ENCODE measurements at regions not wholly inside any gene's neighbourhood (a gene's known extent, or its start where the extent isn't known, plus 50 kb on each side); places are given as distances from the start of the nearest gene placed in this dataset.

DNA sequence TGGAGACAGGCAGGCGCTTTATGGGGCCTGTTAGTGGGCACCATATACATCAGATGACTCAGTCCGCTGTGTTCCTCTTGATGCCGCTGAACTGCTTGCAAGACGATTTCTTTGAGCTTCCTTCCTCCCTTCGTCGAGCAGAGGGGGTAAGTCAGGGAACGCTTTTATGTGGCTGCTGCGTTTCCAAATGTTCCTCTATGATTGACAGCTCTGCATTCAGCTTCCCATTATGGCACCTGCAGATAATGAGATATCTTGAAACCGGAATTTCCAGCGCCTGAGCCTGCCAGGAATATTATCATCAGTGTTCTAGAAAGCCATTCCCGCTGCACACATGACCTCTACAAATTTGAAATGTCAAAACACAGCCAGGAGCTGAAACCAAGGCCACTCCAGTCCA, 257.0 kb downstream of the TSHZ3 start:
- Mint-ChIP-seq H3K4me1 (peaks cover 7% of the 10 kb centered on the region), H3K4me3 (no peak overlapping the region), H3K36me3 (no peaks in the 10 kb centered on the region), H3K27me3 (ENCODE audit: low read depth) (peaks cover 26% of the 10 kb centered on the region), H3K27ac (no peak overlapping the region), H3K9me3 (no peaks in the 10 kb centered on the region)
- no peak for DNase-seq (ENCODE audit: low spot score in 2 of 2, unreplicated experiment in 2 of 2)
- TF ChIP-seq, protein P1, sequence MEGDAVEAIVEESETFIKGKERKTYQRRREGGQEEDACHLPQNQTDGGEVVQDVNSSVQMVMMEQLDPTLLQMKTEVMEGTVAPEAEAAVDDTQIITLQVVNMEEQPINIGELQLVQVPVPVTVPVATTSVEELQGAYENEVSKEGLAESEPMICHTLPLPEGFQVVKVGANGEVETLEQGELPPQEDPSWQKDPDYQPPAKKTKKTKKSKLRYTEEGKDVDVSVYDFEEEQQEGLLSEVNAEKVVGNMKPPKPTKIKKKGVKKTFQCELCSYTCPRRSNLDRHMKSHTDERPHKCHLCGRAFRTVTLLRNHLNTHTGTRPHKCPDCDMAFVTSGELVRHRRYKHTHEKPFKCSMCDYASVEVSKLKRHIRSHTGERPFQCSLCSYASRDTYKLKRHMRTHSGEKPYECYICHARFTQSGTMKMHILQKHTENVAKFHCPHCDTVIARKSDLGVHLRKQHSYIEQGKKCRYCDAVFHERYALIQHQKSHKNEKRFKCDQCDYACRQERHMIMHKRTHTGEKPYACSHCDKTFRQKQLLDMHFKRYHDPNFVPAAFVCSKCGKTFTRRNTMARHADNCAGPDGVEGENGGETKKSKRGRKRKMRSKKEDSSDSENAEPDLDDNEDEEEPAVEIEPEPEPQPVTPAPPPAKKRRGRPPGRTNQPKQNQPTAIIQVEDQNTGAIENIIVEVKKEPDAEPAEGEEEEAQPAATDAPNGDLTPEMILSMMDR (IDR thresholded peaks at IDR 0.05; ENCODE audit: unreplicated experiment), result no peak

DNA sequence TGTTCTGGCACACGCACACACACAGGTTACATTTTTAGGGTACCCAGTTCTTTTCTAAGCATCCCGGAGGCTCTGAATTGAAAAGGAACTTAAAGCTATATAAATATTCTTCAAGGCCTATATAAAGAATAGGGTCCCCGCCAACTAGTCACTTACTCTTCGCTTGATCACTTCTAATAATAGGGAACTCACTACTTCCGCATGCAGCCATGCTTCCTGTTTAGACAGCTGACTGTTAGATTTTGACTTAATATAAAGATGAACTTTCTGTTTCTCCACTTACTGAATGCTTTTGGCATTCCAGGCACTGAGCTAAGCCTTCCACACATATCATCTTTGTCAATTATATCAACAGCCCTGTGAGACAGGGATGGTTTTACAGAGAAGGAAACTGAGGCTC, 259.6 kb downstream of the TSHZ3 start:
- H3K9me3 Mint-ChIP-seq, result no peaks in the 10 kb centered on the region
- H3K27me3 Mint-ChIP-seq (ENCODE audit: low read depth), result peaks cover 31% of the 10 kb centered on the region
- no peaks in the 10 kb centered on the region for H3K36me3 Mint-ChIP-seq
- no peak overlapping the region for H3K27ac Mint-ChIP-seq
- no peaks in the 10 kb centered on the region for H3K4me1 Mint-ChIP-seq
- no peak for DNase-seq (ENCODE audit: low spot score in 2 of 2, unreplicated experiment in 2 of 2)
- H3K4me3 Mint-ChIP-seq, result no peak overlapping the region
- TF ChIP-seq, protein P1 (IDR thresholded peaks at IDR 0.05; ENCODE audit: unreplicated experiment), result no peak

DNA sequence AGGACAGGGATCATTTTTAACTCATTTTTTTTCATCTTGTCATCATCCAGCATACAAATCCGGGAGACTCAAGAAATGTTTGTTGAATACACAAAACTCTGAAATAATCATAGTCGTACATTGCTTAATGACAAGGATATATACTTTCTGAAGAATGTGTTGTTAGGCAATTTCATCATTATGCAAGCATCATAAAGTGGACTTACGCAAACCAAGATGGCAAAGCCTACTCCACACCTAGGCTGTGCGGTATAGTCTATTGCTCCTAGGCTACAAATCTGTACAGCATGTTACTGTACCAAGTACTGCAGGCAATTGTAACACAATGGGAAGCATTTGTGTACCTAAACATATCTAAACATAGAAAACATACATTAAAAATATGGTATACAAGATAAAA, 264.1 kb downstream of the TSHZ3 start:
- H3K4me3 Mint-ChIP-seq, result no peak overlapping the region
- TF ChIP-seq, protein P1 (IDR thresholded peaks at IDR 0.05; ENCODE audit: unreplicated experiment), result no peak
- peaks cover 7% of the 10 kb centered on the region for H3K9me3 Mint-ChIP-seq

DNA sequence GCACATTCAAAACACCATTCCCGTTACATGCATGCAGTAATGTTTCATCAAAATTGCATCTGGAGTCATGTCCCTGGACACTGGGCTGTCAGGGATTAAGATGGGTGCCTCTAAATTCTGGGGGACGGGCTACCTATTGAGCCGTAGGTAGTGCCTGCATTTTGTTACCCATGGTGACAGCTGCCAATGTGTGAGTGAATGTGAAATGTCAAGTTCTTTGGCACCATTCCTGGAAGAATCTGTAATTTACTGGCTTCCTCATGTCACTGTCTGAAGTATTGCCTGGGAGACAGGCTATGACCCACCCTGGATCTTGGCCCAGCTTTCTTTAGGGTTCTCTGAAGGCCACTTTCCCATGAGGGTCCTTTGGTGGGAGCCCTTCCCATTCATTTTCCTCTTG, 266.1 kb downstream of the TSHZ3 start:
- DNase-seq (ENCODE audit: low spot score in 2 of 2, unreplicated experiment in 2 of 2), result no peak
- Mint-ChIP-seq H3K27me3 (ENCODE audit: low read depth) (peaks cover 34% of the 10 kb centered on the region), H3K36me3 (no peaks in the 10 kb centered on the region), H3K4me3 (no peak overlapping the region), H3K27ac (no peak overlapping the region), H3K4me1 (no peaks in the 10 kb centered on the region), H3K9me3 (peaks cover 7% of the 10 kb centered on the region)
- TF ChIP-seq, protein P1 (IDR thresholded peaks at IDR 0.05; ENCODE audit: unreplicated experiment), result no peak

More for the DNA sequence above, 264.1 kb downstream of the TSHZ3 start:
- no peak for DNase-seq (ENCODE audit: low spot score in 2 of 2, unreplicated experiment in 2 of 2)
- H3K4me1 Mint-ChIP-seq, result no peaks in the 10 kb centered on the region
- H3K27me3 Mint-ChIP-seq (ENCODE audit: low read depth), result peaks cover 28% of the 10 kb centered on the region
- H3K27ac Mint-ChIP-seq, result no peak overlapping the region
- no peaks in the 10 kb centered on the region for H3K36me3 Mint-ChIP-seq

DNA sequence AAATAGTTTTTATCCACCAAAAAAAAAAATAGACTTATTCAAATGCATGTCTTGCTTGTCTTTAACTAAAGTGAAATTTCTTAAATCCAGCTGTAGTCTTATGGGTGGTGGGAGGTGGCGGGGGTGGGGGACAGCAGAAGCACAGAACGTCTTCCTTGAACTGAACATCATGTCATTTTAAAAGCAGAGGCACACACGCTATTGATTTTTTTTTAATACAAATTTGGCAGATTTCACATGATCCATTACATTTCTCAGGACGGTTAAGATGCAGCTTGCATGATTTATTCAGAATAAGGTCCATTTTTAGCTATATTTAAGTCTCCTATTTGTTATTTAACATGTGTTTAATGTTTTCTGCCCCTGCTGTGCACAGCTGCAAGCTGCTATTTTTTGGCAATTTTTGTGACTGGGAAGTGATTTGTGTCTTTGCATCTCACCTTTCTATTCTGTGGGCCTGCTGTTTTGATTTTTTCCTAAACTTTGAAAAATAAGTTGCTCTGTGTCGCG, 274.0 kb downstream of the TSHZ3 start:
- Mint-ChIP-seq H3K9me3 (no peaks in the 10 kb centered on the region), H3K4me1 (peaks cover 46% of the 10 kb centered on the region), H3K36me3 (no peaks in the 10 kb centered on the region), H3K4me3 (no peak overlapping the region), H3K27ac (no peak overlapping the region), H3K27me3 (ENCODE audit: low read depth) (peaks cover 33% of the 10 kb centered on the region)
- TF ChIP-seq, protein P1 (IDR thresholded peaks at IDR 0.05; ENCODE audit: unreplicated experiment), result no peak
- DNase-seq (ENCODE audit: low spot score in 2 of 2, unreplicated experiment in 2 of 2), result no peak

Measured in mesothelial cell of epicardium (in vitro differentiated cells).